A673 (cell line): ENCODE measurements at regions not wholly inside any gene's neighbourhood (a gene's known extent, or its start where the extent isn't known, plus 50 kb on each side); places are given as distances from the start of the nearest gene placed in this dataset.

Source experiments
- CTCF ChIP-seq: fragments of 300-800, 200-600 bp; sonication (generic); conservative IDR thresholded peaks from 2 replicates; pipeline ENCODE4 v1.5.1; 2017; ENCODE audit warnings: low read depth, mild to moderate bottlenecking, antibody characterized with exemption, low read length, moderate library complexity, mixed read lengths
- EZH2 ChIP-seq: fragments of 200-600 bp; sonication (generic); IDR thresholded peaks from 2 replicates; pipeline ENCODE4 v1.6.1; 2017; ENCODE audit warnings: borderline replicate concordance, low read depth, mild to moderate bottlenecking, mixed read lengths, antibody characterized with exemption, low read length; ENCODE audit not compliant: poor library complexity, severe bottlenecking

DNA sequence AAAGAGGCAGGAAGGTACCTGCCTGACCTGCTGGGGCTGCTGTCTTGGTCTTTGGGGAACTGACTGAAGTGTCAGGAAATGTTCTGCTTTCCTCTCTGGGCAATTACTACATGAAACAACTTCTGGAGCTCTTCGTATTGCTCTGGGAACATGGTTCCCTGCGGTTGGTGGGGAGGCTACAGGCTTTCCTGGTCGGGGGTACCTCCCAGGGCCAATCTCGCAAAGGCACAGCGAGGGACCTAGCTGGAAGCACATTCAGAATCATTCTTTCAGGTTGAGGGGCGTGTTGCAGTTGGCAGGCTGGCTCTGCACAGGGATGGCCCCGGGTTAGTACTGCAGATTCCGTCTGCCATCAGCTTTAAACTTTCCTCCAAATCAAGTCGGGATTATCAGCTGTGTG is 88.9 kb upstream of the RANBP3L start:
- TF ChIP-seq CTCF (no peak), EZH2 (no peak)
